Activated CD4-positive, alpha-beta T cell treated with anti-CD3 and anti-CD28 coated beads for 1 hour (primary cell): ENCODE measurements at regions not wholly inside any gene's neighbourhood (a gene's known extent, or its start where the extent isn't known, plus 50 kb on each side); places are given as distances from the start of the nearest gene placed in this dataset.
"Not testable (repeated sequence)": the region's sequence is repeated elsewhere in the genome, so short reads cannot be mapped to it uniquely, and the experiment has no call there.

Experiments
- DNase-seq: peaks from one replicate; pipeline ENCODE4 v3.0.0-alpha.2; 2020

GRCh38 chr3:16077146-16077545 is 97.3 kb upstream of the GALNT15 start:
- not testable (repeated sequence) for DNase-seq

- not testable (repeated sequence) for DNase-seq
These were observed 96.8 kb upstream of the GALNT15 start for GRCh38 chr3:16077681-16078080.

GRCh38 chr3:16079519-16079918 is 95.0 kb upstream of the GALNT15 start:
- DNase-seq = no peak

- DNase-seq = no peak
These were observed 92.8 kb upstream of the GALNT15 start for GRCh38 chr3:16081661-16082060.

- no peak for DNase-seq
These were observed 89.6 kb upstream of the GALNT15 start for GRCh38 chr3:16084887-16085286.

- no peak for DNase-seq
These were observed 89.1 kb upstream of the GALNT15 start for GRCh38 chr3:16085410-16085809.

GRCh38 chr3:16085884-16086608 is 88.4 kb upstream of the GALNT15 start:
- DNase-seq = no peak

- DNase-seq = no peak
These were observed 87.8 kb upstream of the GALNT15 start for GRCh38 chr3:16086690-16087089.

- no peak for DNase-seq
These were observed 86.0 kb upstream of the GALNT15 start for GRCh38 chr3:16088496-16088895.

GRCh38 chr3:16089521-16089920 is 85.0 kb upstream of the GALNT15 start:
- no peak for DNase-seq

- no peak for DNase-seq
These were observed 84.5 kb upstream of the GALNT15 start for GRCh38 chr3:16090024-16090423.

- no peak for DNase-seq
These were observed 83.8 kb upstream of the GALNT15 start for GRCh38 chr3:16090706-16091105.

- no peak for DNase-seq
These were observed 81.6 kb upstream of the GALNT15 start for GRCh38 chr3:16092923-16093322.

- DNase-seq = no peak
These were observed 72.9 kb upstream of the GALNT15 start for GRCh38 chr3:16101295-16102186.

- no peak for DNase-seq
These were observed 72.3 kb upstream of the GALNT15 start for GRCh38 chr3:16102187-16102561.

GRCh38 chr3:16102905-16103364 is 71.5 kb upstream of the GALNT15 start:
- DNase-seq = no peak

GRCh38 chr3:16103472-16103871 is 71.0 kb upstream of the GALNT15 start:
- DNase-seq = no peak

GRCh38 chr3:16104156-16104555 is 70.3 kb upstream of the GALNT15 start:
- DNase-seq = no peak

- DNase-seq = no peak
These were observed 68.4 kb upstream of the GALNT15 start for GRCh38 chr3:16106050-16106449.

- no peak for DNase-seq
These were observed 66.1 kb upstream of the GALNT15 start for GRCh38 chr3:16108424-16108823.

GRCh38 chr3:16109929-16110328 is 64.6 kb upstream of the GALNT15 start:
- DNase-seq = no peak

GRCh38 chr3:16112910-16113504 is 61.5 kb upstream of the GALNT15 start:
- DNase-seq = no peak

- DNase-seq = no peak
These were observed 60.8 kb upstream of the GALNT15 start for GRCh38 chr3:16113704-16114103.

- no peak for DNase-seq
These were observed 60.1 kb upstream of the GALNT15 start for GRCh38 chr3:16114429-16114828.
